Fibroblast of the conjunctiva (primary cell): ENCODE measurements at regions not wholly inside any gene's neighbourhood (a gene's known extent, or its start where the extent isn't known, plus 50 kb on each side); places are given as distances from the start of the nearest gene placed in this dataset.

Experiments used
- DNase-seq: peaks from one replicate; pipeline ENCODE4 v3.0.0-alpha.2; 2010; ENCODE audit warnings: low read depth

- DNase-seq: no peak
Measured at GRCh38 chr1:232382671-232383070, 247.3 kb downstream of the SIPA1L2 start.

GRCh38 chr1:232381394-232382100 lies 248.4 kb downstream of the SIPA1L2 start:
- no peak for DNase-seq

GRCh38 chr1:232380596-232380995 lies 249.3 kb downstream of the SIPA1L2 start:
- DNase-seq: no peak

- DNase-seq: no peak
Measured at GRCh38 chr1:232380131-232380530, 249.8 kb downstream of the SIPA1L2 start.

- no peak for DNase-seq
Measured at GRCh38 chr1:232379063-232379434, 250.9 kb downstream of the SIPA1L2 start.

- no peak for DNase-seq
Measured at GRCh38 chr1:232378266-232379062, 251.5 kb downstream of the SIPA1L2 start.

- DNase-seq: peak; percentile 3
Measured at GRCh38 chr1:232377494-232377770, 252.5 kb downstream of the SIPA1L2 start.

- DNase-seq: no peak
Measured at GRCh38 chr1:232376632-232377493, 253.1 kb downstream of the SIPA1L2 start.

- no peak for DNase-seq
Measured at GRCh38 chr1:232372841-232373440, 257.0 kb downstream of the SIPA1L2 start.

GRCh38 chr1:232372431-232372830 lies 257.5 kb downstream of the SIPA1L2 start:
- DNase-seq: no peak

- DNase-seq: no peak
Measured at GRCh38 chr1:232369451-232370296, 260.3 kb downstream of the SIPA1L2 start.

- DNase-seq: no peak
Measured at GRCh38 chr1:232368821-232369321, 261.1 kb downstream of the SIPA1L2 start.

GRCh38 chr1:232367293-232367692 lies 262.6 kb downstream of the SIPA1L2 start:
- DNase-seq: no peak

- no peak for DNase-seq
Measured at GRCh38 chr1:232364654-232365382, 265.1 kb downstream of the SIPA1L2 start.

GRCh38 chr1:232363008-232363407 lies 266.9 kb downstream of the SIPA1L2 start:
- DNase-seq: no peak

- no peak for DNase-seq
Measured at GRCh38 chr1:232357416-232357815, 272.5 kb downstream of the SIPA1L2 start.

GRCh38 chr1:232355162-232356006 lies 274.5 kb downstream of the SIPA1L2 start:
- DNase-seq: no peak

GRCh38 chr1:232353001-232353400 lies 276.9 kb downstream of the SIPA1L2 start:
- no peak for DNase-seq

- DNase-seq: no peak
Measured at GRCh38 chr1:232352366-232352765, 277.6 kb downstream of the SIPA1L2 start.

- DNase-seq: no peak
Measured at GRCh38 chr1:232351335-232351734, 278.6 kb downstream of the SIPA1L2 start.
